ENCODE measurements at regions not wholly inside any gene's neighbourhood (a gene's known extent, or its start where the extent isn't known, plus 50 kb on each side); places are given as distances from the start of the nearest gene placed in this dataset.

- TF ChIP-seq EZH2 (IDR thresholded peaks at IDR 0.05; ENCODE audit: borderline replicate concordance, insufficient read depth, low read depth, low read length, poor library complexity, severe bottlenecking) (no peak), CTCF (IDR thresholded peaks at IDR 0.05) (no peak)
These were observed 130.8 kb upstream of the PTPRT start for GRCh38 chr20:43320536-43320935.

Data from B cell (primary cell).